ENCODE measurements at regions not wholly inside any gene's neighbourhood (a gene's known extent, or its start where the extent isn't known, plus 50 kb on each side); places are given as distances from the start of the nearest gene placed in this dataset.
A peak's percentile ranks its signal among the peaks of the same experiment; 100 is the strongest.

GRCh38 chr4:10958226-10958856 is 273.8 kb upstream of the CLNK start:
- Histone ChIP-seq H3K27ac (ENCODE audit: low read depth) (no peak overlapping the region), H3K36me3 (ENCODE audit: insufficient read depth) (no peaks in the 10 kb centered on the region), H3K4me3 (ENCODE audit: low read depth, low read length) (no peak overlapping the region), H3K4me1 (ENCODE audit: insufficient read depth) (no peaks in the 10 kb centered on the region)
- 87% methylated on average over 5 of the region's 5 CpGs for WGBS
- DNase-seq (ENCODE audit: extremely low spot score): no peak

- DNase-seq (ENCODE audit: extremely low spot score): no peak
- WGBS: 61% methylated on average over 2 of the region's 2 CpGs
- H3K4me3 ChIP-seq (ENCODE audit: low read depth, low read length): no peak overlapping the region
- no peaks in the 10 kb centered on the region for H3K36me3 ChIP-seq (ENCODE audit: insufficient read depth)
- H3K27ac ChIP-seq (ENCODE audit: low read depth): no peak overlapping the region
- H3K4me1 ChIP-seq (ENCODE audit: insufficient read depth): no peaks in the 10 kb centered on the region
Measured at GRCh38 chr4:10951306-10951705, 266.7 kb upstream of the CLNK start.

GRCh38 chr4:10949039-10949733 is 264.6 kb upstream of the CLNK start:
- WGBS: 90% methylated on average over 6 of the region's 6 CpGs
- Histone ChIP-seq H3K36me3 (ENCODE audit: insufficient read depth) (no peaks in the 10 kb centered on the region), H3K27ac (ENCODE audit: low read depth) (no peak overlapping the region), H3K4me3 (ENCODE audit: low read depth, low read length) (no peak overlapping the region), H3K4me1 (ENCODE audit: insufficient read depth) (no peaks in the 10 kb centered on the region)
- DNase-seq (ENCODE audit: extremely low spot score): no peak

- Histone ChIP-seq H3K4me3 (ENCODE audit: low read depth, low read length) (no peak overlapping the region), H3K27ac (ENCODE audit: low read depth) (no peak overlapping the region), H3K36me3 (ENCODE audit: insufficient read depth) (no peaks in the 10 kb centered on the region), H3K4me1 (ENCODE audit: insufficient read depth) (no peaks in the 10 kb centered on the region)
- no peak for DNase-seq (ENCODE audit: extremely low spot score)
- WGBS: 95% methylated on average over 4 of the region's 4 CpGs
Measured at GRCh38 chr4:10947898-10948297, 263.3 kb upstream of the CLNK start.

- H3K27ac ChIP-seq (ENCODE audit: low read depth): no peak overlapping the region
- DNase-seq (ENCODE audit: extremely low spot score): no peak
- 79% methylated on average over 1 of the region's 1 CpG for WGBS
- no peaks in the 10 kb centered on the region for H3K36me3 ChIP-seq (ENCODE audit: insufficient read depth)
- H3K4me1 ChIP-seq (ENCODE audit: insufficient read depth): no peaks in the 10 kb centered on the region
- no peak overlapping the region for H3K4me3 ChIP-seq (ENCODE audit: low read depth, low read length)
Measured at GRCh38 chr4:10944321-10944720, 259.8 kb upstream of the CLNK start.

- Histone ChIP-seq H3K4me1 (ENCODE audit: insufficient read depth) (no peaks in the 10 kb centered on the region), H3K36me3 (ENCODE audit: insufficient read depth) (no peaks in the 10 kb centered on the region), H3K4me3 (ENCODE audit: low read depth, low read length) (no peak overlapping the region), H3K27ac (ENCODE audit: low read depth) (no peak overlapping the region)
- DNase-seq (ENCODE audit: extremely low spot score): no peak
- 81% methylated on average over 1 of the region's 1 CpG for WGBS
Measured at GRCh38 chr4:10942156-10942555, 257.6 kb upstream of the CLNK start.

GRCh38 chr4:10929818-10930217 is 245.2 kb upstream of the CLNK start:
- WGBS: 92% methylated on average over 2 of the region's 2 CpGs
- DNase-seq (ENCODE audit: extremely low spot score): no peak
- no peak overlapping the region for H3K4me3 ChIP-seq (ENCODE audit: low read depth, low read length)

GRCh38 chr4:10925996-10926395 is 241.4 kb upstream of the CLNK start:
- no peak overlapping the region for H3K4me3 ChIP-seq (ENCODE audit: low read depth, low read length)
- 85% methylated on average over 3 of the region's 3 CpGs for WGBS
- H3K36me3 ChIP-seq (ENCODE audit: insufficient read depth): no peaks in the 10 kb centered on the region
- H3K27ac ChIP-seq (ENCODE audit: low read depth): no peak overlapping the region
- H3K4me1 ChIP-seq (ENCODE audit: insufficient read depth): no peaks in the 10 kb centered on the region
- no peak for DNase-seq (ENCODE audit: extremely low spot score)

More at GRCh38 chr4:10929818-10930217, 245.2 kb upstream of the CLNK start:
- Histone ChIP-seq H3K36me3 (ENCODE audit: insufficient read depth) (no peaks in the 10 kb centered on the region), H3K27ac (ENCODE audit: low read depth) (no peak overlapping the region), H3K4me1 (ENCODE audit: insufficient read depth) (no peaks in the 10 kb centered on the region)

GRCh38 chr4:10924274-10924673 is 239.7 kb upstream of the CLNK start:
- Histone ChIP-seq H3K27ac (ENCODE audit: low read depth) (no peak overlapping the region), H3K4me1 (ENCODE audit: insufficient read depth) (no peaks in the 10 kb centered on the region), H3K4me3 (ENCODE audit: low read depth, low read length) (no peak overlapping the region), H3K36me3 (ENCODE audit: insufficient read depth) (no peaks in the 10 kb centered on the region)
- no peak for DNase-seq (ENCODE audit: extremely low spot score)
- 82% methylated on average over 3 of the region's 3 CpGs for WGBS

- peak; percentile 56 for DNase-seq (ENCODE audit: extremely low spot score)
- no peaks in the 10 kb centered on the region for H3K4me1 ChIP-seq (ENCODE audit: insufficient read depth)
- no peaks in the 10 kb centered on the region for H3K36me3 ChIP-seq (ENCODE audit: insufficient read depth)
- H3K27ac ChIP-seq (ENCODE audit: low read depth): no peak overlapping the region
- 30% methylated on average over 7 of the region's 7 CpGs for WGBS
- no peak overlapping the region for H3K4me3 ChIP-seq (ENCODE audit: low read depth, low read length)
Measured at GRCh38 chr4:10917566-10917965, 233.0 kb upstream of the CLNK start.

- no peaks in the 10 kb centered on the region for H3K4me1 ChIP-seq (ENCODE audit: insufficient read depth)
- DNase-seq (ENCODE audit: extremely low spot score): no peak
- no peak overlapping the region for H3K4me3 ChIP-seq (ENCODE audit: low read depth, low read length)
- H3K27ac ChIP-seq (ENCODE audit: low read depth): no peak overlapping the region
- H3K36me3 ChIP-seq (ENCODE audit: insufficient read depth): no peaks in the 10 kb centered on the region
- 88% methylated on average over 5 of the region's 5 CpGs for WGBS
Measured at GRCh38 chr4:10898072-10898471, 213.5 kb upstream of the CLNK start.

GRCh38 chr4:10897076-10897475 is 212.5 kb upstream of the CLNK start:
- Histone ChIP-seq H3K4me1 (ENCODE audit: insufficient read depth) (no peaks in the 10 kb centered on the region), H3K4me3 (ENCODE audit: low read depth, low read length) (no peak overlapping the region), H3K36me3 (ENCODE audit: insufficient read depth) (no peaks in the 10 kb centered on the region), H3K27ac (ENCODE audit: low read depth) (no peak overlapping the region)
- WGBS: 68% methylated on average over 5 of the region's 5 CpGs
- no peak for DNase-seq (ENCODE audit: extremely low spot score)

GRCh38 chr4:10893395-10893794 is 208.8 kb upstream of the CLNK start:
- no peaks in the 10 kb centered on the region for H3K36me3 ChIP-seq (ENCODE audit: insufficient read depth)
- no peak for DNase-seq (ENCODE audit: extremely low spot score)
- H3K27ac ChIP-seq (ENCODE audit: low read depth): no peak overlapping the region
- no peaks in the 10 kb centered on the region for H3K4me1 ChIP-seq (ENCODE audit: insufficient read depth)
- H3K4me3 ChIP-seq (ENCODE audit: low read depth, low read length): no peak overlapping the region
- 81% methylated on average over 2 of the region's 2 CpGs for WGBS

- H3K4me3 ChIP-seq (ENCODE audit: low read depth, low read length): no peak overlapping the region
- H3K4me1 ChIP-seq (ENCODE audit: insufficient read depth): no peaks in the 10 kb centered on the region
- no peak overlapping the region for H3K27ac ChIP-seq (ENCODE audit: low read depth)
- H3K36me3 ChIP-seq (ENCODE audit: insufficient read depth): no peaks in the 10 kb centered on the region
- 42% methylated on average over 2 of the region's 2 CpGs for WGBS
- DNase-seq (ENCODE audit: extremely low spot score): peak; percentile 1
Measured at GRCh38 chr4:10891866-10892265, 207.3 kb upstream of the CLNK start.
